Calu3 (cell line): ENCODE measurements at regions not wholly inside any gene's neighbourhood (a gene's known extent, or its start where the extent isn't known, plus 50 kb on each side); places are given as distances from the start of the nearest gene placed in this dataset.

Experiments used
- BruUV-seq: library from RNA; stranded (reverse); fragments of 400-500 nt; replicated peaks from 2 replicates; lab custom pipeline; 2021; lab: Mats Ljungman, UMichigan
- CTCF ChIA-PET: fragments of 300-600 bp; sonication (Branson Sonifier 250); formaldehyde crosslinking; loops from one replicate; lab custom pipeline; 2022; ENCODE audit warnings: antibody characterized with exemption; lab: Charles Lee
- DNase-seq: peaks from one replicate; pipeline ENCODE4 v3.0.0; 2022
- H3K27ac Mint-ChIP-seq: one replicate; pipeline ENCODE4 v1.8.0; 2022; ENCODE audit warnings: mixed read lengths; ENCODE audit not compliant: unreplicated experiment
- H3K27me3 Mint-ChIP-seq: one replicate; pipeline ENCODE4 v1.8.0; 2022; ENCODE audit warnings: mixed read lengths; ENCODE audit not compliant: unreplicated experiment
- H3K36me3 Mint-ChIP-seq: one replicate; pipeline ENCODE4 v1.8.0; 2022; ENCODE audit warnings: mild to moderate bottlenecking, moderate library complexity, mixed read lengths; ENCODE audit not compliant: insufficient read depth, unreplicated experiment
- H3K4me1 Mint-ChIP-seq: one replicate; pipeline ENCODE4 v1.8.0; 2022; ENCODE audit warnings: mild to moderate bottlenecking, low read depth, mixed read lengths; ENCODE audit not compliant: unreplicated experiment
- H3K4me3 Mint-ChIP-seq: one replicate; pipeline ENCODE4 v1.8.0; 2022; ENCODE audit warnings: mild to moderate bottlenecking, low read depth, moderate library complexity, mixed read lengths; ENCODE audit not compliant: unreplicated experiment
- H3K9me3 Mint-ChIP-seq: one replicate; pipeline ENCODE4 v1.8.0; 2022; ENCODE audit warnings: low read depth, mixed read lengths; ENCODE audit not compliant: unreplicated experiment
- CTCF ChIP-seq: fragments of 200-600 bp; IDR thresholded peaks from one replicate; pipeline ENCODE4 v1.8.0; 2022; ENCODE audit warnings: antibody characterized with exemption; ENCODE audit not compliant: unreplicated experiment
- intact Hi-C: fragments of 100-400 bp; cut with micrococcal nuclease; formaldehyde crosslinking; loops from one replicate; pipeline ENCODE4 v1.10.0; 2022; ENCODE audit not compliant: unreplicated experiment

- CTCF ChIA-PET, result no interaction called here
- BruUV-seq, result no TSS peak
- H3K9me3 Mint-ChIP-seq, result peaks cover 5% of the 10 kb centered on the region
- H3K27ac Mint-ChIP-seq, result no peak overlapping the region
- H3K27me3 Mint-ChIP-seq, result no peaks in the 10 kb centered on the region
- no peak overlapping the region for H3K4me3 Mint-ChIP-seq
- no peaks in the 10 kb centered on the region for H3K36me3 Mint-ChIP-seq
- intact Hi-C loops, result no loop called here
- no peak for DNase-seq
- no peak for TF ChIP-seq CTCF
- no peaks in the 10 kb centered on the region for H3K4me1 Mint-ChIP-seq
Observed at GRCh38 chr5:166938071-166938470, 1353.4 kb upstream of the WWC1 start.

GRCh38 chr5:166942948-166943347 lies 1348.5 kb upstream of the WWC1 start:
- CTCF ChIA-PET, result no interaction called here
- no peaks in the 10 kb centered on the region for H3K36me3 Mint-ChIP-seq
- H3K4me1 Mint-ChIP-seq, result no peaks in the 10 kb centered on the region
- H3K27ac Mint-ChIP-seq, result no peak overlapping the region
- intact Hi-C loops, result no loop called here
- no peak for TF ChIP-seq CTCF
- no TSS peak for BruUV-seq
- DNase-seq, result no peak
- no peak overlapping the region for H3K4me3 Mint-ChIP-seq
- H3K27me3 Mint-ChIP-seq, result no peaks in the 10 kb centered on the region
- peaks cover 7% of the 10 kb centered on the region for H3K9me3 Mint-ChIP-seq

GRCh38 chr5:166947045-166947444 lies 1344.4 kb upstream of the WWC1 start:
- no TSS peak for BruUV-seq
- no peak for TF ChIP-seq CTCF
- no peak for DNase-seq
- no peak overlapping the region for H3K27ac Mint-ChIP-seq
- CTCF ChIA-PET, result interaction anchor here (0.6 to 0.7 kb wide), 3 partner anchors 252 to 1913 kb away, joined by 3 to 4 read pairs (median 4); no protein-coding TSS in a partner anchor
- no peak overlapping the region for H3K4me3 Mint-ChIP-seq
- H3K9me3 Mint-ChIP-seq, result peaks cover 9% of the 10 kb centered on the region
- no peaks in the 10 kb centered on the region for H3K36me3 Mint-ChIP-seq
- H3K27me3 Mint-ChIP-seq, result no peaks in the 10 kb centered on the region
- H3K4me1 Mint-ChIP-seq, result no peaks in the 10 kb centered on the region
- intact Hi-C loops, result no loop called here

GRCh38 chr5:166948679-166949078 lies 1342.8 kb upstream of the WWC1 start:
- Mint-ChIP-seq H3K4me1 (no peaks in the 10 kb centered on the region), H3K9me3 (peaks cover 2% of the 10 kb centered on the region), H3K27me3 (no peaks in the 10 kb centered on the region), H3K4me3 (no peak overlapping the region), H3K36me3 (no peaks in the 10 kb centered on the region), H3K27ac (no peak overlapping the region)
- no TSS peak for BruUV-seq
- CTCF ChIA-PET, result no interaction called here
- no peak for DNase-seq
- no peak for TF ChIP-seq CTCF
- intact Hi-C loops, result no loop called here
